PC-9 (cell line): ENCODE measurements at regions not wholly inside any gene's neighbourhood (a gene's known extent, or its start where the extent isn't known, plus 50 kb on each side); places are given as distances from the start of the nearest gene placed in this dataset.

Experiments used
- EZH2 ChIP-seq: fragments of 200-600 bp; sonication (generic); IDR thresholded peaks from 2 replicates; pipeline ENCODE4 v1.8.0; 2017; ENCODE audit warnings: antibody characterized with exemption, low read depth
- TF ChIP-seq, protein P1 (sequence below): fragments of 200-600 bp; sonication (generic); conservative IDR thresholded peaks from 2 replicates; pipeline ENCODE4 v1.6.1; 2017; ENCODE audit warnings: mixed run types, antibody characterized with exemption, mild to moderate bottlenecking, moderate library complexity

DNA sequence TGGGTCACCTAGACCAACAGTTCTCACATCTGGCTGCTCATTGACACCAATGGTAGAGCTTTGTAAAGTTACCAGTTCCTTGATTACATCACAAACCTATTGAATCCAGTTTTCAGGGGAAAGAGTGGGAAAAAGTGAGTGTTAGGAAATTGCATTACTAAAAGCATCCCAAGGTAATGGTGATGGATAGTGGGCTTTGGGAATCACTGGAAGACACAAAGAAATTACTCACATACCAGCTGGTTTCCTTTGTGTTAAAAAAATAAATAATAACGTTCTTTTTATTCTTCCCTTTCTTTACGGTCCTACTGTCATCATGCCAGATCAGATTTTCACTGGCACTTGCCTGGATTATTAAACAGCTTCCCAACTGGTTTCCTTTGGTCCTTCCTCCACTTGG is 370.7 kb downstream of the RFPL4B start:
- TF ChIP-seq, protein P1, sequence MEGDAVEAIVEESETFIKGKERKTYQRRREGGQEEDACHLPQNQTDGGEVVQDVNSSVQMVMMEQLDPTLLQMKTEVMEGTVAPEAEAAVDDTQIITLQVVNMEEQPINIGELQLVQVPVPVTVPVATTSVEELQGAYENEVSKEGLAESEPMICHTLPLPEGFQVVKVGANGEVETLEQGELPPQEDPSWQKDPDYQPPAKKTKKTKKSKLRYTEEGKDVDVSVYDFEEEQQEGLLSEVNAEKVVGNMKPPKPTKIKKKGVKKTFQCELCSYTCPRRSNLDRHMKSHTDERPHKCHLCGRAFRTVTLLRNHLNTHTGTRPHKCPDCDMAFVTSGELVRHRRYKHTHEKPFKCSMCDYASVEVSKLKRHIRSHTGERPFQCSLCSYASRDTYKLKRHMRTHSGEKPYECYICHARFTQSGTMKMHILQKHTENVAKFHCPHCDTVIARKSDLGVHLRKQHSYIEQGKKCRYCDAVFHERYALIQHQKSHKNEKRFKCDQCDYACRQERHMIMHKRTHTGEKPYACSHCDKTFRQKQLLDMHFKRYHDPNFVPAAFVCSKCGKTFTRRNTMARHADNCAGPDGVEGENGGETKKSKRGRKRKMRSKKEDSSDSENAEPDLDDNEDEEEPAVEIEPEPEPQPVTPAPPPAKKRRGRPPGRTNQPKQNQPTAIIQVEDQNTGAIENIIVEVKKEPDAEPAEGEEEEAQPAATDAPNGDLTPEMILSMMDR: no peak
- no peak for TF ChIP-seq EZH2
